Neural progenitor cell (in vitro differentiated cells): ENCODE measurements at regions not wholly inside any gene's neighbourhood (a gene's known extent, or its start where the extent isn't known, plus 50 kb on each side); places are given as distances from the start of the nearest gene placed in this dataset.

Source experiments
- DNase-seq: peaks from one replicate; pipeline ENCODE4 v3.0.0-alpha.2; 2016; ENCODE audit warnings: low spot score
- H2AFZ ChIP-seq: fragments of 200-600 bp; sonication (generic); replicated peaks from 2 replicates; pipeline ENCODE4 v1.6.1; 2016; ENCODE audit warnings: antibody characterized with exemption
- H3F3A ChIP-seq: fragments of 200-600 bp; sonication (generic); 2 replicates; pipeline ENCODE4 v1.6.1; 2016; ENCODE audit warnings: antibody characterized with exemption, low read depth
- H3K27ac ChIP-seq: fragments of 200-600 bp; sonication (generic); 2 replicates; pipeline ENCODE4 v1.5.1; 2016; ENCODE audit warnings: mild to moderate bottlenecking
- H3K27me3 ChIP-seq: fragments of 200-600 bp; sonication (generic); 2 replicates; pipeline ENCODE4 v1.6.1; 2016; ENCODE audit warnings: mild to moderate bottlenecking, moderate library complexity
- H3K36me3 ChIP-seq: fragments of 200-600 bp; sonication (generic); 2 replicates; pipeline ENCODE4 v1.5.1; 2016
- H3K4me1 ChIP-seq: fragments of 200-600 bp; sonication (generic); 2 replicates; pipeline ENCODE4 v1.6.1; 2016; ENCODE audit warnings: mixed run types
- H3K4me2 ChIP-seq: fragments of 200-600 bp; sonication (generic); 2 replicates; pipeline ENCODE4 v1.6.1; 2016
- H3K4me3 ChIP-seq: fragments of 200-600 bp; sonication (generic); 2 replicates; pipeline ENCODE4 v1.5.1; 2016
- H3K79me2 ChIP-seq: fragments of 200-600 bp; sonication (generic); 2 replicates; pipeline ENCODE4 v1.6.1; 2016; ENCODE audit warnings: low read depth
- H3K9ac ChIP-seq: fragments of 200-600 bp; sonication (generic); 2 replicates; pipeline ENCODE4 v1.6.1; 2016
- H3K9me3 ChIP-seq: fragments of 200-600 bp; sonication (generic); 2 replicates; pipeline ENCODE4 v1.5.1; 2016; ENCODE audit warnings: low read depth
- H4K20me1 ChIP-seq: fragments of 200-600 bp; sonication (generic); 2 replicates; pipeline ENCODE4 v1.6.1; 2016; ENCODE audit warnings: low read depth
- H3K27ac Mint-ChIP-seq: 3 replicates; pipeline ENCODE4 v1.8.0; 2021; ENCODE audit warnings: mixed read lengths
- H3K27me3 Mint-ChIP-seq: 2 replicates; pipeline ENCODE4 v1.8.0; 2022; ENCODE audit warnings: low read depth, mild to moderate bottlenecking, inconsistent platforms, moderate library complexity, mixed read lengths; ENCODE audit not compliant: insufficient read depth
- H3K36me3 Mint-ChIP-seq: 3 replicates; pipeline ENCODE4 v1.8.0; 2021; ENCODE audit warnings: mixed read lengths
- H3K4me1 Mint-ChIP-seq: 3 replicates; pipeline ENCODE4 v1.8.0; 2021; ENCODE audit warnings: mixed read lengths
- H3K4me3 Mint-ChIP-seq: 3 replicates; pipeline ENCODE4 v1.8.0; 2021; ENCODE audit warnings: mild to moderate bottlenecking, moderate library complexity, mixed read lengths
- H3K9me3 Mint-ChIP-seq: 3 replicates; pipeline ENCODE4 v1.8.0; 2020; ENCODE audit warnings: mixed read lengths
- EZH2 ChIP-seq: fragments of 200-600 bp; sonication (generic); IDR thresholded peaks from 2 replicates; pipeline ENCODE4 v1.6.1; 2017; ENCODE audit warnings: antibody characterized with exemption, mild to moderate bottlenecking, moderate library complexity
- EZH2phosphoT487 ChIP-seq: fragments of 200-600 bp; sonication (generic); IDR thresholded peaks from 2 replicates; pipeline ENCODE4 v1.6.1; 2017; ENCODE audit warnings: antibody characterized with exemption
- TF ChIP-seq, protein P1 (sequence below): fragments of 200-600 bp; sonication (generic); IDR thresholded peaks from 2 replicates; pipeline ENCODE4 v1.5.1; 2017; ENCODE audit warnings: antibody characterized with exemption, mild to moderate bottlenecking

DNA sequence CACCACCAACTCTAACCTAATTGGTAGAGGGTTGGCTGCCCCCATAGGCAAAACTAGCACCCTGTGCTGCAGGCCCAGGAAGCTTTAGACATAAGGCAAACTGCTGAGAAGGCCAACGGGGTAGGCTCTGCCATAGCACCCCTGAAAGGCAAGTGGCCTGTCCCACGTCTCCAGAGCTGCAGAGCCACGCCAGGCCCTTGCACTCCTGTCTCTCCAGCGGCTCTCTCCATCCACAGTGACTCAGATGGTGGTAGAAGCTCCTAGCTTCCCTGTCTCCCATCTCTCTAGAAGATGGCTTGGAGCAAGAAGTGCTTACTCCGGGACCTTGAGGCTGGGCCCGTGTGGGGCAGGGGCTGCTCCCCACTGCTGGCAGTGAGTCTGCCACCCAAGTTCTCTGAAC lies 310.6 kb upstream of the ZMIZ1 start:
- H3F3A ChIP-seq = no peaks in the 10 kb centered on the region
- no peaks in the 10 kb centered on the region for H3K9me3 ChIP-seq
- no peak overlapping the region for H3K4me2 ChIP-seq
- H2AFZ ChIP-seq = no peak overlapping the region
- Mint-ChIP-seq H3K4me1 (peaks cover 56% of the 10 kb centered on the region), H3K27me3 (peaks cover 22% of the 10 kb centered on the region), H3K9me3 (no peaks in the 10 kb centered on the region), H3K27ac (no peak overlapping the region), H3K36me3 (no peaks in the 10 kb centered on the region), H3K4me3 (no peak overlapping the region)
- no peaks in the 10 kb centered on the region for H3K36me3 ChIP-seq
- no peaks in the 10 kb centered on the region for H3K27me3 ChIP-seq
- peaks cover 20% of the 10 kb centered on the region for H3K4me1 ChIP-seq
- H3K27ac ChIP-seq = no peak overlapping the region
- H3K79me2 ChIP-seq = no peaks in the 10 kb centered on the region
- H4K20me1 ChIP-seq = no peaks in the 10 kb centered on the region
- TF ChIP-seq, protein P1, sequence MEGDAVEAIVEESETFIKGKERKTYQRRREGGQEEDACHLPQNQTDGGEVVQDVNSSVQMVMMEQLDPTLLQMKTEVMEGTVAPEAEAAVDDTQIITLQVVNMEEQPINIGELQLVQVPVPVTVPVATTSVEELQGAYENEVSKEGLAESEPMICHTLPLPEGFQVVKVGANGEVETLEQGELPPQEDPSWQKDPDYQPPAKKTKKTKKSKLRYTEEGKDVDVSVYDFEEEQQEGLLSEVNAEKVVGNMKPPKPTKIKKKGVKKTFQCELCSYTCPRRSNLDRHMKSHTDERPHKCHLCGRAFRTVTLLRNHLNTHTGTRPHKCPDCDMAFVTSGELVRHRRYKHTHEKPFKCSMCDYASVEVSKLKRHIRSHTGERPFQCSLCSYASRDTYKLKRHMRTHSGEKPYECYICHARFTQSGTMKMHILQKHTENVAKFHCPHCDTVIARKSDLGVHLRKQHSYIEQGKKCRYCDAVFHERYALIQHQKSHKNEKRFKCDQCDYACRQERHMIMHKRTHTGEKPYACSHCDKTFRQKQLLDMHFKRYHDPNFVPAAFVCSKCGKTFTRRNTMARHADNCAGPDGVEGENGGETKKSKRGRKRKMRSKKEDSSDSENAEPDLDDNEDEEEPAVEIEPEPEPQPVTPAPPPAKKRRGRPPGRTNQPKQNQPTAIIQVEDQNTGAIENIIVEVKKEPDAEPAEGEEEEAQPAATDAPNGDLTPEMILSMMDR = no peak
- no peak for TF ChIP-seq EZH2
- TF ChIP-seq EZH2phosphoT487 = no peak
- no peak for DNase-seq
- no peak overlapping the region for H3K4me3 ChIP-seq
- H3K9ac ChIP-seq = no peak overlapping the region

DNA sequence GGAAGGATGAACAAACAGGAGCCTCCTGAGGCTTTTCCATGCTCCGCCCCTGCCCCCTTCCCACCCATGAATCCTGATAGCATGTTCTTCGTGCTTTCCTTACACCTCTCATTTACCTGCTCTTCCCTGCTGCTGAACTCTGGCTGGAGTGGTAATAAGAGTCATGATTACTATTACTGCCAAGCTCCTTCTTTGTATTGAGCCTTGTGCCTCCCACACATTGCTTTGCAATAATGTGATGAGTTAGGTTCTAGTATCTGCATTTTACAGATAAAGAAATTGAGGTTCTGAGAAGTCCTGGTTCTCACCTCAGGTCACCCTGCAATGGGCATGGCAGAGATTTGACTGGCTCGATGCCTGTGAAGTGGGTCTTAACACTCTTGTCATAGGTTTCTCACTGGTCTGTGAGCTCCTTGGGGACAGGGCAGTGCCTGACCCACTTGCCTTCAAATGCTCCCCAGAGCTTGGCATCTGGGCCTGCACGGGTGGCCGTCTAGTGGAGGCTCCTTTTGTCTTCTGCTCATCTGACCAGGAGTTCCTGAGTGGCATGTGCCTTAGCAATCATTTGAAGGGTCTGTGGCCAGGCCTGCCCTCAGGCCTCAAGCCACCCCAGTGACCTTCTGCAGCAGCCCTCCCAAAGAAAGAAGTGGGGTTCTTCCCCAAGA lies 309.2 kb upstream of the ZMIZ1 start:
- H3K36me3 ChIP-seq = no peaks in the 10 kb centered on the region
- H3F3A ChIP-seq = no peaks in the 10 kb centered on the region
- Mint-ChIP-seq H3K27me3 (peaks cover 22% of the 10 kb centered on the region), H3K9me3 (no peaks in the 10 kb centered on the region), H3K4me3 (no peak overlapping the region), H3K4me1 (peaks cover 56% of the 10 kb centered on the region), H3K27ac (no peak overlapping the region), H3K36me3 (no peaks in the 10 kb centered on the region)
- H3K4me3 ChIP-seq = no peak overlapping the region
- H4K20me1 ChIP-seq = no peaks in the 10 kb centered on the region
- H3K9ac ChIP-seq = no peak overlapping the region
- H3K27me3 ChIP-seq = no peaks in the 10 kb centered on the region
- H3K4me2 ChIP-seq = no peak overlapping the region
- no peak overlapping the region for H3K27ac ChIP-seq
- TF ChIP-seq, protein P1 = no peak
- TF ChIP-seq EZH2 (no peak), EZH2phosphoT487 (no peak)
- no peaks in the 10 kb centered on the region for H3K9me3 ChIP-seq
- H3K79me2 ChIP-seq = no peaks in the 10 kb centered on the region
- no peak for DNase-seq
- peaks cover 17% of the 10 kb centered on the region for H3K4me1 ChIP-seq
- no peak overlapping the region for H2AFZ ChIP-seq

DNA sequence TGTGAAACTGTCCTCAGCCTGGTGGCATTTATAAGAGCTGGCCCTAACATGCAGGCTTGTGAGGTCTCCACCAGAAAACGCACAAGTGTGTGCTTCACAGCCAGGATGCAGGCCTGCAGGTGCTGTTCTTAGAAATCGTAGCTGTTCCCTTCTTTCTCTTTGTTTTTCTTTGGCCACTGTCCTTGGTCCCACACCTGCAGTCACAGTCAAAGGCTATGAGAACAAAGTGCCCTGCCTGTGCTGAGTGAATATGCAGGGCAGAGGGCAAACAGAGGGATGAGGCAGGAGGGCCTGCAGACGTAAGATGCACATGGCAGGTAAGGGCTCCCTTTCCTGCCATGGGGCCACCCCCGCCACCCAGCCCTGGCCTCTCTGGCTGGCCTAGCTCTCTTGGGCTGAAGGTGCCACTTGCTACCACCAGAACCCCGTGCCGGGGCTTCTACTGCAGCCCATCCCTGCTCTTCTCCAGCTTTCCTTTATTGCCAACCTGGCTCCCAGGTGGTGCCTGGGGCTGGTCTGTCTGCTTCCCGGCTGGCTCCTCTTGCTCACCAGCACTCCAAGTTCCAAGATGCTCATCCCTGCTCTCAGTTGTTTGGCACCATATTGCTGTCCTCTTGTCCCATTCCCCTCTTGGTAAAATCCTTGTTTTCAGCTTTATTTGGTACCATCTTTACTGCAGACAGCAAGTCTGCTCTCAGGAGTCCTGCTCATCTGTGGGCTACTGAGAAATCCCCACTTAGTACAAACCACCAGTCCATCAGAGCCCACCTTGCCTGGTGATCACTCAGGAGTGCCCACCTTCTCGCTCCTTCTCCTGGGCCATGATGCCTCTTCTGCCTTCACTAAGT lies 308.1 kb upstream of the ZMIZ1 start:
- Mint-ChIP-seq H3K9me3 (no peaks in the 10 kb centered on the region), H3K27ac (no peak overlapping the region), H3K27me3 (peaks cover 19% of the 10 kb centered on the region), H3K36me3 (no peaks in the 10 kb centered on the region), H3K4me3 (peak overlapping the region; percentile 12), H3K4me1 (peaks cover 49% of the 10 kb centered on the region)
- Histone ChIP-seq H3K27me3 (no peaks in the 10 kb centered on the region), H3F3A (no peaks in the 10 kb centered on the region), H3K79me2 (no peaks in the 10 kb centered on the region), H2AFZ (no peak overlapping the region), H3K36me3 (no peaks in the 10 kb centered on the region), H3K27ac (no peak overlapping the region), H3K9me3 (no peaks in the 10 kb centered on the region), H3K4me2 (no peak overlapping the region), H3K4me1 (peaks cover 6% of the 10 kb centered on the region), H3K9ac (no peak overlapping the region), H4K20me1 (no peaks in the 10 kb centered on the region), H3K4me3 (no peak overlapping the region)
- DNase-seq = no peak
- TF ChIP-seq EZH2phosphoT487 = no peak
- no peak for TF ChIP-seq EZH2
- TF ChIP-seq, protein P1 = no peak
